Subcutaneous abdominal adipose tissue (tissue), 5 donors: ENCODE measurements at regions not wholly inside any gene's neighbourhood (a gene's known extent, or its start where the extent isn't known, plus 50 kb on each side); places are given as distances from the start of the nearest gene placed in this dataset.

Experiments
- H3K27ac ChIP-seq: one replicate; pipeline ENCODE4 v1.7.0; 2013; ENCODE audit warnings: low read depth, mild to moderate bottlenecking, inconsistent platforms, low read length, moderate library complexity
- H3K27me3 ChIP-seq, 5 donors: one replicate each; pipeline ENCODE4 v1.7.0; 2013; ENCODE audit warnings: low read length in 5 of 5, inconsistent platforms in 1 of 5; ENCODE audit not compliant: control insufficient read depth in 5 of 5, insufficient read depth in 4 of 5
- H3K36me3 ChIP-seq, 5 donors: one replicate each; pipeline ENCODE4 v1.7.0; 2013; ENCODE audit warnings: low read length in 5 of 5; ENCODE audit not compliant: control insufficient read depth in 5 of 5, insufficient read depth in 5 of 5
- H3K4me1 ChIP-seq, 5 donors: one replicate each; pipeline ENCODE4 v1.7.0; 2013; ENCODE audit warnings: low read length in 5 of 5, mild to moderate bottlenecking in 3 of 5, moderate library complexity in 1 of 5; ENCODE audit not compliant: control insufficient read depth in 5 of 5, insufficient read depth in 5 of 5
- H3K4me3 ChIP-seq, 5 donors: one replicate each; pipeline ENCODE4 v1.7.0; 2013; ENCODE audit warnings: low read length in 5 of 5, low read depth in 1 of 5
- H3K9ac ChIP-seq, 5 donors: one replicate each; pipeline ENCODE4 v1.7.0; 2013; ENCODE audit warnings: low read length in 5 of 5, mild to moderate bottlenecking in 4 of 5, moderate library complexity in 3 of 5
- H3K9me3 ChIP-seq, 5 donors: one replicate each; pipeline ENCODE4 v1.7.0; 2013; ENCODE audit warnings: low read length in 5 of 5; ENCODE audit not compliant: control insufficient read depth in 5 of 5
- donor health status: healthy.
- donor health status: healthy.
- donor health status: healthy.
- donor health status: healthy.
- donor health status: healthy.

GRCh38 chr11:15370495-15371147 is 255.9 kb downstream of the INSC start:
- no peak overlapping the region for H3K9ac ChIP-seq
- H3K27me3 ChIP-seq: no peaks in the 10 kb centered on the region
- no peaks in the 10 kb centered on the region for H3K4me1 ChIP-seq
- H3K9me3 ChIP-seq: no peaks in the 10 kb centered on the region
- H3K36me3 ChIP-seq: no peaks in the 10 kb centered on the region
- no peak overlapping the region for H3K4me3 ChIP-seq
- H3K27ac ChIP-seq: no peak overlapping the region

- Histone ChIP-seq H3K9ac (no peak overlapping the region), H3K4me1 (no peaks in the 10 kb centered on the region), H3K27ac (no peak overlapping the region), H3K9me3 (no peaks in the 10 kb centered on the region), H3K36me3 (no peaks in the 10 kb centered on the region), H3K27me3 (no peaks in the 10 kb centered on the region), H3K4me3 (no peak overlapping the region)
These were observed 256.8 kb downstream of the INSC start for GRCh38 chr11:15371533-15371932.

GRCh38 chr11:15374418-15374817 is 259.7 kb downstream of the INSC start:
- Histone ChIP-seq H3K4me1 (no peaks in the 10 kb centered on the region), H3K27ac (no peak overlapping the region), H3K27me3 (no peaks in the 10 kb centered on the region), H3K36me3 (no peaks in the 10 kb centered on the region), H3K4me3 (no peak overlapping the region), H3K9me3 (peaks cover 0 to 10% (median 8%) of the 10 kb centered on the region in 5 donors), H3K9ac (no peak overlapping the region)

GRCh38 chr11:15378941-15379340 is 264.2 kb downstream of the INSC start:
- Histone ChIP-seq H3K4me3 (no peak overlapping the region), H3K27me3 (no peaks in the 10 kb centered on the region), H3K9ac (no peak overlapping the region), H3K4me1 (no peaks in the 10 kb centered on the region), H3K9me3 (peaks cover 0 to 10% (median 8%) of the 10 kb centered on the region in 5 donors), H3K27ac (no peak overlapping the region), H3K36me3 (no peaks in the 10 kb centered on the region)

- no peak overlapping the region for H3K27ac ChIP-seq
- H3K9me3 ChIP-seq: peaks cover 0 to 10% (median 8%) of the 10 kb centered on the region in 5 donors
- no peaks in the 10 kb centered on the region for H3K4me1 ChIP-seq
- no peaks in the 10 kb centered on the region for H3K36me3 ChIP-seq
- H3K27me3 ChIP-seq: no peaks in the 10 kb centered on the region
- H3K4me3 ChIP-seq: no peak overlapping the region
- H3K9ac ChIP-seq: no peak overlapping the region
These were observed 264.8 kb downstream of the INSC start for GRCh38 chr11:15379483-15379882.

- H3K4me1 ChIP-seq: no peaks in the 10 kb centered on the region
- no peak overlapping the region for H3K4me3 ChIP-seq
- H3K27me3 ChIP-seq: no peaks in the 10 kb centered on the region
- no peaks in the 10 kb centered on the region for H3K36me3 ChIP-seq
- peaks cover 0 to 19% (median 6%) of the 10 kb centered on the region in 5 donors for H3K9me3 ChIP-seq
- H3K9ac ChIP-seq: no peak overlapping the region
- H3K27ac ChIP-seq: no peak overlapping the region
These were observed 276.1 kb downstream of the INSC start for GRCh38 chr11:15390857-15391256.

- Histone ChIP-seq H3K9ac (no peak overlapping the region), H3K4me3 (no peak overlapping the region), H3K9me3 (peaks cover 0 to 19% (median 3%) of the 10 kb centered on the region in 5 donors), H3K27me3 (no peaks in the 10 kb centered on the region), H3K36me3 (no peaks in the 10 kb centered on the region), H3K4me1 (no peaks in the 10 kb centered on the region), H3K27ac (no peak overlapping the region)
These were observed 282.1 kb downstream of the INSC start for GRCh38 chr11:15396778-15397177.

GRCh38 chr11:15406851-15407351 is 292.2 kb downstream of the INSC start:
- Histone ChIP-seq H3K9me3 (peaks cover 0 to 7% (median 2%) of the 10 kb centered on the region in 5 donors), H3K4me3 (no peak overlapping the region), H3K36me3 (no peaks in the 10 kb centered on the region), H3K27ac (no peak overlapping the region), H3K9ac (no peak overlapping the region), H3K27me3 (no peaks in the 10 kb centered on the region), H3K4me1 (no peaks in the 10 kb centered on the region)

- H3K27me3 ChIP-seq: no peaks in the 10 kb centered on the region
- H3K27ac ChIP-seq: no peak overlapping the region
- no peaks in the 10 kb centered on the region for H3K36me3 ChIP-seq
- no peaks in the 10 kb centered on the region for H3K9me3 ChIP-seq
- no peak overlapping the region for H3K4me3 ChIP-seq
- H3K4me1 ChIP-seq: no peaks in the 10 kb centered on the region
- no peak overlapping the region for H3K9ac ChIP-seq
These were observed 297.3 kb downstream of the INSC start for GRCh38 chr11:15412054-15412453.

GRCh38 chr11:15418921-15419320 is 304.2 kb downstream of the INSC start:
- H3K36me3 ChIP-seq: no peaks in the 10 kb centered on the region
- H3K4me3 ChIP-seq: no peak overlapping the region
- no peak overlapping the region for H3K9ac ChIP-seq
- no peaks in the 10 kb centered on the region for H3K27me3 ChIP-seq
- H3K9me3 ChIP-seq: no peaks in the 10 kb centered on the region
- no peak overlapping the region for H3K27ac ChIP-seq
- H3K4me1 ChIP-seq: no peaks in the 10 kb centered on the region
